ENCODE measurements at regions not wholly inside any gene's neighbourhood (a gene's known extent, or its start where the extent isn't known, plus 50 kb on each side); places are given as distances from the start of the nearest gene placed in this dataset.

- TF ChIP-seq EZH2phosphoT487 (conservative IDR thresholded peaks at IDR 0.05; ENCODE audit: low read length): no peak
- TF ChIP-seq, protein P1, sequence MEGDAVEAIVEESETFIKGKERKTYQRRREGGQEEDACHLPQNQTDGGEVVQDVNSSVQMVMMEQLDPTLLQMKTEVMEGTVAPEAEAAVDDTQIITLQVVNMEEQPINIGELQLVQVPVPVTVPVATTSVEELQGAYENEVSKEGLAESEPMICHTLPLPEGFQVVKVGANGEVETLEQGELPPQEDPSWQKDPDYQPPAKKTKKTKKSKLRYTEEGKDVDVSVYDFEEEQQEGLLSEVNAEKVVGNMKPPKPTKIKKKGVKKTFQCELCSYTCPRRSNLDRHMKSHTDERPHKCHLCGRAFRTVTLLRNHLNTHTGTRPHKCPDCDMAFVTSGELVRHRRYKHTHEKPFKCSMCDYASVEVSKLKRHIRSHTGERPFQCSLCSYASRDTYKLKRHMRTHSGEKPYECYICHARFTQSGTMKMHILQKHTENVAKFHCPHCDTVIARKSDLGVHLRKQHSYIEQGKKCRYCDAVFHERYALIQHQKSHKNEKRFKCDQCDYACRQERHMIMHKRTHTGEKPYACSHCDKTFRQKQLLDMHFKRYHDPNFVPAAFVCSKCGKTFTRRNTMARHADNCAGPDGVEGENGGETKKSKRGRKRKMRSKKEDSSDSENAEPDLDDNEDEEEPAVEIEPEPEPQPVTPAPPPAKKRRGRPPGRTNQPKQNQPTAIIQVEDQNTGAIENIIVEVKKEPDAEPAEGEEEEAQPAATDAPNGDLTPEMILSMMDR (IDR thresholded peaks at IDR 0.05; ENCODE audit: insufficient read depth, low read length, poor library complexity, severe bottlenecking): no peak
These were observed 414.1 kb downstream of the KCNH5 start for GRCh38 chr14:62631176-62631575.

All from SU-DHL-6 (cell line).